HepG2 (cell line): ENCODE measurements at regions not wholly inside any gene's neighbourhood (a gene's known extent, or its start where the extent isn't known, plus 50 kb on each side); places are given as distances from the start of the nearest gene placed in this dataset.
"Not testable (repeated sequence)": the region's sequence is repeated elsewhere in the genome, so short reads cannot be mapped to it uniquely, and the experiment has no call there.

Source experiments
- ATAC-seq: fragments of 200-7000 bp; cut with Tn5 transposase; 3 replicates; pipeline ENCODE4 v1.9.1; 2020; ENCODE audit warnings: mild to moderate bottlenecking, moderate library complexity
- BruUV-seq: library from RNA; stranded (reverse); fragments of 400-500 nt; replicated peaks from 2 replicates; lab custom pipeline; 2021; lab: Mats Ljungman, UMichigan
- CTCF ChIA-PET: fragments of 300-600 bp; formaldehyde crosslinking; extraction: SDS; loops from one replicate; lab custom pipeline; 2021; ENCODE audit warnings: low total read pairs, inconsistent platforms, low intra/inter-chr PET ratio; lab: Yijun Ruan, JAX
- POLR2A ChIA-PET: fragments of 350-600 bp; sonication (Branson Sonifier 250); formaldehyde crosslinking; loops from one replicate; lab custom pipeline; 2020; ENCODE audit warnings: antibody characterized with exemption, inconsistent platforms; lab: Yijun Ruan, JAX
- DNase-seq: peaks from one replicate; pipeline ENCODE4 v3.0.0-alpha.2; 2015; ENCODE audit warnings: low spot score
- FAIRE-seq: peaks from 3 replicates; lab custom pipeline; 2011; peaks lifted over from hg19 to GRCh38; lab: Jason Lieb, UNC
- H2AFZ ChIP-seq: one replicate; pipeline ENCODE4 v1.6.1; 2011; ENCODE audit warnings: low read length, inconsistent platforms
- H3K27ac ChIP-seq: fragments of 300-600 bp; 3 replicates; pipeline ENCODE4 v1.8.0; 2011; ENCODE audit warnings: mixed run types, mild to moderate bottlenecking, mixed read lengths, low read length, inconsistent platforms; ENCODE audit not compliant: insufficient read depth; ENCODE audit errors: extremely low read length
- H3K27me3 ChIP-seq, 2 experiments: fragments of 200-600 bp in 1 of 2; 2 replicates in 1 of 2; 3 replicates in 1 of 2; pipeline versions ENCODE4 v1.6.0 to v1.8.0; 2011; ENCODE audit warnings: low read length in 2 of 2, mild to moderate bottlenecking in 2 of 2, moderate library complexity in 2 of 2, inconsistent platforms in 1 of 2; ENCODE audit not compliant: insufficient read depth in 2 of 2, control insufficient read depth in 1 of 2
- H3K36me3 ChIP-seq, 2 experiments: fragments of 200-600 bp in 1 of 2; replicated peaks in 1 of 2; 2 replicates in 1 of 2; 3 replicates in 1 of 2; pipeline versions ENCODE4 v1.5.1 to v1.8.0; 2011; ENCODE audit warnings: low read length in 2 of 2, inconsistent platforms in 1 of 2; ENCODE audit not compliant: insufficient read depth in 2 of 2, control insufficient read depth in 1 of 2
- H3K4me1 ChIP-seq: 2 replicates; pipeline ENCODE4 v1.5.1; 2012; ENCODE audit warnings: low read length, inconsistent platforms; ENCODE audit not compliant: insufficient read depth
- H3K4me2 ChIP-seq: 2 replicates; pipeline ENCODE4 v1.6.0; 2011; ENCODE audit warnings: low read depth, low read length, inconsistent platforms
- H3K4me3 ChIP-seq, 3 experiments: fragments of 200-600 bp in 1 of 3; sonication (generic), shearing (Covaris generic) in 1 of 3; replicated peaks in 1 of 3; 2 replicates each; pipeline ENCODE4 v1.5.1; 2011 to 2016; ENCODE audit warnings: low read length in 3 of 3, inconsistent platforms in 2 of 3, low read depth in 2 of 3, mild to moderate bottlenecking in 2 of 3, control low read depth in 1 of 3, mixed read lengths in 1 of 3; ENCODE audit not compliant: insufficient read depth in 1 of 3
- H3K79me2 ChIP-seq: one replicate; pipeline ENCODE4 v1.6.1; 2011; ENCODE audit warnings: low read length, inconsistent platforms; ENCODE audit not compliant: insufficient read depth
- H3K9ac ChIP-seq: 2 replicates; pipeline ENCODE4 v1.6.0; 2011; ENCODE audit warnings: mild to moderate bottlenecking, low read depth, low read length, inconsistent platforms; ENCODE audit not compliant: insufficient read depth
- H3K9me3 ChIP-seq: 2 replicates; pipeline ENCODE4 v1.5.1; 2012; ENCODE audit warnings: mild to moderate bottlenecking, low read length
- H4K20me1 ChIP-seq: 2 replicates; pipeline ENCODE4 v1.6.0; 2011; ENCODE audit warnings: inconsistent platforms, mild to moderate bottlenecking, low read length, moderate library complexity; ENCODE audit not compliant: insufficient read depth
- ARID5B ChIP-seq: IDR thresholded peaks from 2 replicates; pipeline ENCODE4 v1.4.0; 2020; ENCODE audit warnings: mild to moderate bottlenecking, missing genetic modification reagents
- CEBPG ChIP-seq: IDR thresholded peaks from 2 replicates; pipeline ENCODE4 v1.6.1; 2016
- FOXA3 ChIP-seq: IDR thresholded peaks from 2 replicates; pipeline ENCODE4 v1.6.1; 2016; ENCODE audit warnings: missing genetic modification reagents, missing compliant biosample characterization
- GATAD2A ChIP-seq: IDR thresholded peaks from 2 replicates; pipeline ENCODE4 v1.6.1; 2016
- ISL2 ChIP-seq: sonication (generic); formaldehyde crosslinking; IDR thresholded peaks from 2 replicates; pipeline ENCODE4 v1.5.0; 2020; ENCODE audit warnings: missing genetic modification reagents
- KLF12 ChIP-seq: sonication (generic); formaldehyde crosslinking; IDR thresholded peaks from 2 replicates; pipeline ENCODE4 v1.4.0; 2020; ENCODE audit warnings: missing genetic modification reagents, borderline replicate concordance
- ONECUT2 ChIP-seq: sonication (generic); formaldehyde crosslinking; IDR thresholded peaks from 2 replicates; pipeline ENCODE4 v1.4.0; 2020; ENCODE audit warnings: missing genetic modification reagents
- SOX13 ChIP-seq, 3 experiments: fragments of 450-650 bp in 1 of 3; sonication (generic) in 1 of 3; formaldehyde crosslinking in 1 of 3; IDR thresholded peaks in 2 of 3; conservative IDR thresholded peaks in 1 of 3; 2 replicates each; pipeline versions ENCODE4 v1.5.0 to v1.6.1; 2016 to 2020; ENCODE audit warnings: antibody characterized with exemption in 1 of 3, mild to moderate bottlenecking in 1 of 3, missing compliant biosample characterization in 1 of 3, missing genetic modification reagents in 1 of 3, moderate library complexity in 1 of 3
- SOX5 ChIP-seq: IDR thresholded peaks from 2 replicates; pipeline ENCODE4 v1.6.1; 2016; ENCODE audit warnings: borderline replicate concordance
- ZNF362 ChIP-seq: sonication (generic); formaldehyde crosslinking; IDR thresholded peaks from 2 replicates; pipeline ENCODE4 v1.4.0; 2020; ENCODE audit warnings: missing genetic modification reagents, mild to moderate bottlenecking, borderline replicate concordance
- WGBS: methylation state at CpG from one replicate; pipeline ENCODE4 v1.1.6; 2017; ENCODE audit warnings: low lambda C conversion rate; 5-methylcytosine and 5-hydroxymethylcytosine counted together
- in situ Hi-C: cut with HindIII; loops from 2 replicates; pipeline ENCODE4 v1.10.0; 2017; ENCODE audit warnings: low pct_unique_long_range_greater_than_20kb; ENCODE audit not compliant: extremely low pct_ligation_motif_present
- intact Hi-C: fragments of 100-400 bp; cut with micrococcal nuclease; formaldehyde crosslinking; loops from one replicate; pipeline ENCODE4 v1.10.0; 2022; ENCODE audit not compliant: unreplicated experiment
- TF ChIP-seq, protein P1 (sequence below): IDR thresholded peaks from 2 replicates; pipeline ENCODE4 v1.6.1; 2016

DNA sequence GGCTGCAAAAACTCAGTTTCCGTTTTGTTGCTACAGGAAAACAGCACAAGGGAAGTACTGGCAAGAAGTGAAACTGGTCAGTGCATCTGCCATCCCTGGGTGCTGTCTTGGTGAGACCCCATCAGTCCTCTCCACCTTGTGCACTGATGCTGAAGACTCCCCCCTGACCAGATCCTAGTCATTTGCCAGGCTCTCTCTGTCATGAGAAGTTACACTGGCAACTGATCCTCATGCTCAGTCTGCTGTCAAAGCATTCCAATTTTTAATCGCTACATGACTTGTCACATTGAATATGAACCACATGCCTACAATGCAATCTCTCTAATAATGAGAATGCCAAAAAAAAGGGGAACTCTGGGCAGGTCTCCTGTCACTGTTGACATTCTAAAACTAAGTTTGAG lies 296.5 kb downstream of the ZIC1 start:
- FAIRE-seq (no peak), DNase-seq (no peak), ATAC-seq (no peak)
- BruUV-seq, result no TSS peak
- in situ Hi-C loops, result no loop called here
- intact Hi-C loops, result no loop called here
- Histone ChIP-seq H3K4me2 (no peak overlapping the region), H3K9ac (no peak overlapping the region), H3K4me3 (no peak overlapping the region)
- 50% methylated on average over 2 of the region's 2 CpGs for WGBS
- POLR2A ChIA-PET, result no interaction called here
- TF ChIP-seq, protein P1, sequence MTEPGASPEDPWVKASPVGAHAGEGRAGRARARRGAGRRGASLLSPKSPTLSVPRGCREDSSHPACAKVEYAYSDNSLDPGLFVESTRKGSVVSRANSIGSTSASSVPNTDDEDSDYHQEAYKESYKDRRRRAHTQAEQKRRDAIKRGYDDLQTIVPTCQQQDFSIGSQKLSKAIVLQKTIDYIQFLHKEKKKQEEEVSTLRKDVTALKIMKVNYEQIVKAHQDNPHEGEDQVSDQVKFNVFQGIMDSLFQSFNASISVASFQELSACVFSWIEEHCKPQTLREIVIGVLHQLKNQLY (CRISPR knock-in tag), result no peak
- TF ChIP-seq KLF12 (CRISPR knock-in tag), result no peak
- TF ChIP-seq, all 625 proteins: peak for 0
- no peaks in the 10 kb centered on the region for H3K79me2 ChIP-seq
- no peaks in the 10 kb centered on the region for H3K9me3 ChIP-seq
- no peaks in the 10 kb centered on the region for H3K27me3 ChIP-seq
- peaks cover 11% of the 10 kb centered on the region for H3K4me1 ChIP-seq
- no peaks in the 10 kb centered on the region for H3K36me3 ChIP-seq
- H2AFZ ChIP-seq, result no peak overlapping the region
- no peaks in the 10 kb centered on the region for H4K20me1 ChIP-seq
- H3K27ac ChIP-seq, result no peak overlapping the region
- CTCF ChIA-PET, result no interaction called here

DNA sequence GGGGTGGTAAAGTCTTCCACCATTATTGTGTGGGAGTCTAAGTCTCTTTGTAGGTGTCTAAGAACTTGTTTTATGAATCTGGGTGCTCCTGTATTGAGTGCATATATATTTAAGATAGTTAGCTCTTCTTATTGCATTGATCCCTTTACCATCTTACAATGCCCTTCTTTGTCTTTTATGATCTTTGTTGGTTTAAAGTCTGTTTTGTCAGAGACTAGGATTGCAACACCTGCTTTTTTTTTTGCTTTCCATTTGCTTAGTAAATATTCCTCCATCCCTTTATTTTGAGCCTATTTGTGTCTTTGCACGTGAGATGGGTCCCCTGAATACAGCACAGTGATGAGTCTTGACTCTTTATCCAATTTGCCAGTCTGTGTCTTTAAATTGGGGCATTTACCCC lies 301.6 kb downstream of the ZIC1 start:
- H3K36me3 ChIP-seq; CTCF ChIA-PET; POLR2A ChIA-PET; ATAC-seq; H2AFZ ChIP-seq; H4K20me1 ChIP-seq; FAIRE-seq; H3K27ac ChIP-seq; H3K27me3 ChIP-seq; intact Hi-C loops; H3K79me2 ChIP-seq; H3K4me2 ChIP-seq; DNase-seq; in situ Hi-C loops; TF ChIP-seq SOX13 (IDR thresholded peaks at IDR 0.05): not testable (repeated sequence)
- WGBS, result 0% methylated on average over 1 of the region's 1 CpG
- TF ChIP-seq SOX5 (CRISPR knock-in tag) (peak; percentile 63), CEBPG (CRISPR knock-in tag) (0 out of 2 replicates have a peak, but pooled peaks have one; percentile 29), ZNF362 (CRISPR knock-in tag) (peak; percentile 81), ISL2 (0 out of 2 replicates have a peak, but pooled peaks have one; percentile 17), GATAD2A (peak; percentile 60), FOXA3 (CRISPR knock-in tag) (peak; percentile 32; the same call in 1 of the 2 replicates), SOX13 (CRISPR knock-in tag; conservative IDR thresholded peaks at IDR 0.05 in 1 of 2, IDR thresholded peaks at IDR 0.05 in 1 of 2) (peak in 1 of 2 experiments; percentile 69; a peak in 2 of 4 replicates), ONECUT2 (CRISPR knock-in tag) (peak; percentile 56; the same call in 1 of the 2 replicates), ARID5B (peak; percentile 39; the same call in 1 of the 2 replicates)
- TF ChIP-seq, all 625 proteins: peak for 9; not testable (repeated sequence) for 616
- peaks cover 27% of the 10 kb centered on the region for H3K4me1 ChIP-seq
- H3K4me3 ChIP-seq, H3K9ac ChIP-seq, BruUV-seq, H3K9me3 ChIP-seq: not testable (repeated sequence)
